NK-92 (cell line): ENCODE measurements at regions not wholly inside any gene's neighbourhood (a gene's known extent, or its start where the extent isn't known, plus 50 kb on each side); places are given as distances from the start of the nearest gene placed in this dataset.

Experiments
- DNase-seq: peaks from one replicate; lab custom pipeline; 2025; ENCODE audit not compliant: unreplicated experiment; lab: John Stamatoyannopoulos, UW

DNA sequence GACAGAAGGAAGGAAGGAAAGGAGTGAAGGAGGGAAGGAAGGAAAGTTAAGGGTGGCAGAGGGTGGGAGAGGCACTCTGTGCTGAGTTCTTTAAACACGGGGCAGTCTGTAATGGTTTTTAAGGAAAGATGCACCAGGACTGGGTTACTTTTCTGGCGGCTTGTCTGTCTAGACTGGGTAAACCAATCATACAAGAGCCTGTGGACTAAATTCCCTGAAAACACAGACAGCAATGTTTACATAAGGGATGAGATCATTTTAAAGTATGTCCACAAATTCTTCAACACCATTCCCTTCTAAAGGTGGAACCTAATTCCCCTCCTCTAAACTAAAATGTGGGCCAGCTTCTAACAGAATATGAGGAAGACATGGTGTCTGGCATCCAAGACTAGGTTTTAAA is 235.5 kb upstream of the IGF1R start:
- no peak for DNase-seq

DNA sequence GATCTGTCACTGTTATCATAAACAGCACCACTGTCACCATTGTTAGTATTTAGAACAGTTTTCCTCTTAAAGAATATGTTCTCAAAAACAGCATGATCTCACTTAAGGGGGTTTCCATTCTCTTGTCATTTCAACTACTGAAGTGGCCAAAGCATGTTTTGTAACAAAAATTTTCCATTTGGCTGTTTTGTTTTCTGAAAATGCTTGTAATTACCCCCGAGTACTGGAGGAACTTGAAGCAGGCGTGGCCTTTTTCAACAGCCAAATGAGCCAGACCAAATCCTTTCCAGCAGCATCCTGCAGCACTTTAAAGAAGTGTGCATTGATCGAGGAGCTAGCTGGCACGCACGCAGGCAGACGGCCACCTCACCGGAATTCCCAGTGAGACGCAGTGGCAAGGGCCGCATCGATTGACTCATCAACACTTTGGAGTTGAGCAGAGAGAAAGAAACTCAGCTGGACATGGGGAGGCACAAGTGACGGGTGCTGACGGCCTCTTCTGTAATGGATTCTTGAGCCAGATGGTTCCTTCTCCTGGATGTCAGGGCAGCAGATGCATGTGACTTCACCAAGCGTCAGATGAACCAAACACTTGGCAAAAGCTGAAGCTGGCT is 234.3 kb upstream of the IGF1R start:
- no peak for DNase-seq

DNA sequence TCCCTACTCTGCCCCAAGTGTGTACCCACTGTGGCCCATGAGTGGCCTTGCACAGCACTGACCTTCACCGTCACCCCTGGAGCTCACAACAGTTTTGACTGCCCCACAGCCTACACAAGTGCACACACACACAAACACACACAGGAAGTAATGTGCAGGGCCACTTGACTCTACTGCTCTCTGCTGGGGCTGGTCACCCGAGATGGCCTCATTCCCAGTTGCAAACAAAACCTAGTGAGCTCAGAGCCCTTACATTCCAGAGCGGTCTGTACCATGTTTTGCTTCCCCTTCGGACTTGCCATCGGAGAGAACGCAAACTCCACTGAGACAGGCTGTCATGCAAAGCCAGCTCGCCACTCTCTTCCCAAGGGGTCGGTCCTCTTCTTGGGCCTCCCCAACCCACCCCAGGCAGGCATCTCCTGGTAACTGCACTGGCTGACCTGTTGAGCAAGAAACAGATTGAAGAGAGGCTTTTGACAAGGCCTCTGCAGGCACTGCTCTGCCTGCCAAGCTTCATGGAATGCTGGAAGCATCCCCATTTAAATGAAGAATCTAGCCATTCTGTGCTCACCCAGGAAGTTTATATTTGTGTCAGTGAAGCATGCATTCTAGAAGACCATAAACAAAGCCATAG is 232.0 kb upstream of the IGF1R start:
- DNase-seq = no peak

DNA sequence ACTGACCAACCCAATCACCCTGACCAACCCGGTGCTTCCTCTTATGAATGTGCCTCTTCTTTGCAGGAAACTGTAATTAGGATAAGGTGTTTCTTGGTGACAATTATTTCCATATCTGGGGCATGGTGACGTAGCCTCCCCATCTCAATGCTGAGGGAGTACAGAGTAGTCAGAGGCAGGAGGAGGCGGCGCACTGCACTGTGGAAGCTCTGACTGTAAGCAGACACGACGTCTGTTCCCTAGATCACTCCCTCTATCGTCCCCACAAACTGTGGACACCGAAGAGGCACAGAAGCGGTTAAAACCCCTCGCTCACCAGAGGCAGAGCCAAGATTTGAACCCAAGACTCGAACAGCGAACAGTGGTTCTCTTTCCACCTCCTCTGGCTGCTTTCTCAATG is 231.0 kb upstream of the IGF1R start:
- DNase-seq = no peak

DNA sequence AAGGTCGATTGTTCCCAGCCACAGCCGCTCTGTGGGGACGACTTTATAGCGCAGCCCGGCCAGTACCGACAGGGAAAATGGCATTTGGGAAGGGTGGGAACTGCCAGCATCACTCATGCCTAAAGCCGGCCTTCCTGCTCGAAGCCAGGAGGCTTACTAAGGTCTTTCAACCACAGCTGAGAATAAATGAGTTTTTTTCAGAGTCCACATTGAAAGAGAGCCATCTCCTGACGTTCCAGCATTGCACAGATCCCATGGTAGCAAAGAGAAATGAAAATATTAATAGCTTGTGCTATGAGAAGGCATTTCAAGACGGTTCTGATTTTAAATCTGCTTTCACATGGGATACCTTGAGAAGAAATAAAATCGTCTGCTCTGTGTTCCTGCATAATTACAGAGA is 230.2 kb upstream of the IGF1R start:
- no peak for DNase-seq

GRCh38 chr15:98419173-98419780 is 229.1 kb upstream of the IGF1R start:
- DNase-seq = no peak

- no peak for DNase-seq
Measured at GRCh38 chr15:98420837-98421236, 227.5 kb upstream of the IGF1R start.

GRCh38 chr15:98421419-98422129 is 226.8 kb upstream of the IGF1R start:
- no peak for DNase-seq

- no peak for DNase-seq
Measured at GRCh38 chr15:98422130-98422478, 226.2 kb upstream of the IGF1R start.

DNA sequence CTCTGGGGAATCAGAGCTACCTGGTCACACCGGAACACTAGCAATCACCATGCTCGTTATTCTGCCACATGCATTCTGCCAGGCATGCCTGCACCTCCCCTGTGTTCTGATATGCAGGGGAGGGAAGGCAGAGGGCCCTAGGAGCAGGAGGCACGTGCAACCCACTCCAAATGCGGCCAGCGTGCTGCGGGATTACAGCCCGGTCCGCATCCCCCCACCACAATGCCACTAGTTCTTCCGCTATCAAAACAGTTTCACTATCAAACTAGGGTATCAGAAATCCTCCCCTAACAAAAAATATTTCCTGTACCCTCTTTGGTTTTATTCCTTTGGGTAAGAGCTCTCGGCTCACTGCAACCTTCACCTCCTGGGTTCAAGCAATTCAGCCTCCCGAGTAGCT is 223.2 kb upstream of the IGF1R start:
- DNase-seq = no peak

DNA sequence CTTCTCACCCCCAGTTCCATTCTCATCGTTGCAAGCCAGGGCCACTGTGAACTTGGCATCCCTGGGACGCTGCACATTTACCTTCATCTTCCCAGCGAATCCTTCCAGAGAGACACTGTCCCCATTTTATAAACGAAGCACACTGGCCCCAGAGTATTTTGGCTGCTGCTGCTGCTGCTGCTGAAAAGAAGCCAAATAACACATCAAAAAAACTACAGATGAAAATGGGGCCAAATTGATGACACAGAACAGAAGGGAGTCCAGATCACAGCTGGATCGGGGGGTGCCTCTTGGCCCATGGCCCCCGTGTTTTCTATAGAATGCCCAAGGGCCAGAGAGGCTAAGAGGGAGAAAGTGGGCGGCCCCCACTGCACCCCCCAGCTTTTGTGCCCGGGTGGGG is 221.0 kb upstream of the IGF1R start:
- DNase-seq = no peak

GRCh38 chr15:98428253-98428989 is 219.9 kb upstream of the IGF1R start:
- no peak for DNase-seq

DNA sequence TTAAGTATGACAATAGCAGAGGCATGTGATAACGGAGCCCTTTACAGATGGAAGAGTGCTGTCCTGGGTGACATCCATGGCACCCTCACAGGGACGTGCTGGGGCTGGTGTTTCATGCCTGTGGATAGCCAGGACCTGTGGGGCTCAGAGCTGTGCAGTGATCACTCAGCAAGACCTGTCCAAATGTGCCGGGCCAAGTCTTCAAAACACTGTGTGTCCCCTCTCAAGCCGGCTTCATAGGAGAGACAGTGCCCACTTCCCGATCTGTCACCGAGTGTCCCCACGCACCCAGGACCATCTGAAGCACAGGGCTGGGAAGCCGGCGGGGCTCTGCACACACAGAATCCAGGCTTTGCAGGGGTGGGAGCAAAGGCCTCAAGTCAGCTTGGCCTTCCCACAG is 217.2 kb upstream of the IGF1R start:
- DNase-seq = no peak

DNA sequence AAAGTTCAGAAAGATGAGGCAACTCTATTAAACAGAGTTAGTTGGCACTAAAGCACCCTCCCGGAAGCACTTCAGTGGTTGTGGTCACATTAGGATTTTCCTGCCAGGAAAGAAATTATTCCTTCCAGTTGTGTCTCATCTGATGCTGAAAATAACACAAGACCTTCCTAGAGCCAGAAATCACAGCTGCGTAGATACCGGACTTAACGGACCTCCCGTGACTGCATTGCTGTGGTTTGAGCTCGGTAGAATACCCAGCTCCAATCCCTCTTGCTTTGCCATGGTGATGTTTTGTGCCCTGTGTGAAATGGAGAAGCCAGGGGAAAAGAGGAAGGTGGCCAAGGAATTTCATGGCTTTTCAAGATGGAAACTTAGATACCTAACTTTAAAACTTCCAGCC is 215.0 kb upstream of the IGF1R start:
- DNase-seq = no peak

DNA sequence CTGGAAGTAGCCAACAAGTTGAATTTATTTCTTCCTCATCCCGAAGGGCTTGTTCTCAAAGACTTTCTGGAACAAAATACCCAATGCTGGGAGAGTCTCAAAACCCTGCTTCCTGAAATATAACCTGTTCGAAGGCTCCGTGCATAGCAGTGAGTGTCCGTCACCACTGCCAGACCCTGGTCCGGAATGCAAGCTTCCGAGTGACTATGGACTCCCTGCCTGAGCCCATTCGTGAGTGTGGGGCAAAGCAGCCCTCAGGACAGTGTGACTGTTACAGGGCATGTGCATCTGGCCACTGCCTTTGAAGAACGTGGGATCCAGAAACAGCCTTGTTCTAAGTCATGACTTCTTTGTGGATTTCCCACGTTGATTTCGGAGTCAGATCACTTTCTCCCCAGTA is 214.5 kb upstream of the IGF1R start:
- no peak for DNase-seq

DNA sequence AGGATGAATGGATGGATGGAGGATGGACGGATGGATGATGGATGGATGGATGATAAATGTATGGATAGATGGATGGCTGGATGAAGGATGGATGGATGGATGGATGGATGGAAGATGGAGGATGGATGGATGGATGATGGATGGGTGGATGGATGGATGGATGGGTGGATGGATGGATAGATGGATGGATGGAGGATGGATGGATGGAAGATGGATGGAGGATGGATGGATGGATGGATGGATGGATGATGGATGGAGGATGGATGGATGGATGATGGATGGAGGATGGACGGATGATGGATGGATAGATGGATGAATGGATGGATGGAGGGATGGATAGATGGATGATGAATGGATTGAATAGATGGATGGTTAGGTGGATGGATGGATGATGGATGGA is 210.6 kb upstream of the IGF1R start:
- no peak for DNase-seq

DNA sequence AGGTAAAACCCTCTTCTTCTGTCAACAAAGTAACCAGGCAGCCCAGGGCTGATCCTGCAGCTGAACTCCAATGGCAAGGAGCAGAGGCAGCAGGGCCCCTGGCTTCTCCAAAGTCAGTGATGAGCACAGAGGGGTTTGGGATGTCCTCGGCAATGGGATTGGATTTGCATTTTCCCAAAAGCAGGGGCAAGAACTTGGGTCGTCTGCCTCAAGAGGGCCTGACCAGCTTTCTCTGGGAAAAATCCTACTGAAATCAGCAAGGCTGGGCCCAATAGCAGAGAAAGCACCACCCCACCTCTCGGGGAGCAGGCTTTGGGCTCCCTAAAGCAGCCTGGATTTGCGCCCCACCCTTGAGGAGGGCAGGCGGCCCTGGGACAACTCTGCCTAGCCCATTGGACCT is 210.0 kb upstream of the IGF1R start:
- no peak for DNase-seq

GRCh38 chr15:98438907-98439306 is 209.4 kb upstream of the IGF1R start:
- no peak for DNase-seq

- no peak for DNase-seq
Measured at GRCh38 chr15:98439523-98439942, 208.8 kb upstream of the IGF1R start.

- no peak for DNase-seq
Measured at GRCh38 chr15:98440917-98441316, 207.4 kb upstream of the IGF1R start.

- no peak for DNase-seq
Measured at GRCh38 chr15:98441599-98441998, 206.7 kb upstream of the IGF1R start.
